Midbrain (tissue), 1 donor: ENCODE measurements at regions not wholly inside any gene's neighbourhood (a gene's known extent, or its start where the extent isn't known, plus 50 kb on each side); places are given as distances from the start of the nearest gene placed in this dataset.
A peak's percentile ranks its signal among the peaks of the same experiment; 100 is the strongest.

Source experiments
- DNase-seq: peaks from one replicate; lab custom pipeline; 2025; lab: John Stamatoyannopoulos, UW

DNA sequence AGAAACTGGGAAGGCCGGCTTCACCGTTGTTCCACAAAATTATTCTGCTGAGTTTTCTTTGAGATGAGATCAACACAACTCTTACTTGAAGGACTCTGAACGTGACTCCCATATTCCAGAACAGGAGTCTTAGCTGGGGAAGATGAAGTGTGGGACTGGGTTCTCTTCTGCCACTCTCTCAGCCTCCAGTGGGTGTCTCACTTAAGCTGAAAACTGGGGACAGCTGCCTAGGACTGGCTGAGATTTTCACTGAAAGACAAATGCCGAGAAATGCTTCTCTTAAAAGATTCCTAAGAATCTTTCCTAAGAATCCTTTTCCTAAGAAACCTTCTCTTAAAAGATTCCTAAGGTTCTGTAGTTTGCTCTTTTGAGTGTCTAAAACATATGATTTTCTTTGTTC lies 156.6 kb upstream of the LHCGR start:
- no peak for DNase-seq

- no peak for DNase-seq
Measured at GRCh38 chr2:48910961-48911360, 155.4 kb upstream of the LHCGR start.

- DNase-seq: peak; percentile 10
Measured at GRCh38 chr2:48906633-48907032, 151.1 kb upstream of the LHCGR start.

GRCh38 chr2:48905696-48906095 lies 150.2 kb upstream of the LHCGR start:
- no peak for DNase-seq

DNA sequence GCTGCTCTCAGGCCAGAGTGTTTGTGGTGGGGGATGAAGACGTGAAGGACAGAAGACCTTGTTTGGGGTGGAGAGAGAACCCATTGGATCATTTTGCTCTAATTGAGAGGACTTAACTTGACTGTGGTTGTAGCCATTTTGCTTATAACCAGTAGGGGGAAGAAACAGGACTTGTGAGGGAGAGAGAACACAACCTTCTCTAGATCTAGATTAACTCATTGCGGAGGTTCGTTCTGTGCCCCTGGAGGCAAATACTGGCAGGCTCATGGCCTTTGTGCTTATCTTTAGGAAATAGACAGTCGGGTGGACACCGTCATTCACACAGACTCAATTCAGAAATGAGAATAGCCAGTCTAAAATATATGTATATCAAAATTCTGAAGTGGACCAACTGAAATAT lies 147.0 kb upstream of the LHCGR start:
- DNase-seq: no peak

- DNase-seq: no peak
Measured at GRCh38 chr2:48901416-48901815, 145.9 kb upstream of the LHCGR start.

DNA sequence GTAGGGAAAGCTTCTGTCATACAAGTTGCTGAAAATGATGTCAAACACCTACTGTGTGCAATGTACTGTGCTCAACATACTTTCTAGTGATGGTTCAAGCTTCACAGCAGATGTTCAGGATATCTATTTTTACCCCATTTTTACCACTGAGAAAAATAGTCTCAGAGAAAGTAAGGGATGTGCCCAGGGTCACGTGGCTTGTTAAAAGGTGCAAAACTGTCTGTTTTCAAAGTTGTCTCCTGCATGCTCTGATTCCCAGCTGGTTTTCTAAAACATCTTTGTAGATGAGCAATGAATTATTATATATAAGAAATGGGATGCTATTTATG lies 145.5 kb upstream of the LHCGR start:
- DNase-seq: no peak

DNA sequence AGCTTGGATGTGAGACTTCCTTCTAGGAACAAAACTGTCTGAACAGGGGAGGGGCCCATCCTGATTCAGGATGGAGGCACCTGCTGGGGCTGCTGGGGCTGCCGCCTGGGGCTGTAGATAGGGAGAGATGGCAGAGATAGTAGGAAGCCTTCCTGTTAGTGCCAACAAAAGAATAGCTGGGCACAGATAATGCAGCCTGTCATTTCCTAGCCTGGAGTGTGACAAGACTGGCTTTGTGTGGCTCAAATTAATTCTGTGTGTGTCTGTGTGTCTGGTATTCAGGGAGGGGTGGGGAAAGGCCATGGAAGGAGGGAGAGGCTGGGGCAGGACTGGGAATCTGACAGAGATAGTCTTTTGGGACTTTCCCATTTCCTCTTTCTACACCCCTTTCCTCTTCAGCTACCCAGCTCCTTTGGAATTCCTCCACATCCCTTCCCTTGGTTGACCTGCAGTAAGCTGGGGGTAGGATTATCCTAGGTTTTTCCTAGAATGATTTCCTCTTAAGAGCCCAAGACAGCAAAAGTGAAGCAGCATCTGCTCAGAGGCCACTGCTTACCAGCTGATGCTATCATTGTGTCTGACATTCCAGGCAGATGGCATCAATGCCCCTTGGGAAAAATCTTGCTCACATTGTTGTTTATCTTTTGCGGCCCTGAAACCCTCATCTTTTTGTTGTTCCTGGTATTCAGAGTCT lies 144.9 kb upstream of the LHCGR start:
- peak; percentile 68 for DNase-seq

GRCh38 chr2:48896870-48897269 lies 141.3 kb upstream of the LHCGR start:
- no peak for DNase-seq

- no peak for DNase-seq
Measured at GRCh38 chr2:48890454-48891131, 135.1 kb upstream of the LHCGR start.

GRCh38 chr2:48888066-48888465 lies 132.5 kb upstream of the LHCGR start:
- no peak for DNase-seq

- DNase-seq: no peak
Measured at GRCh38 chr2:48886919-48887318, 131.4 kb upstream of the LHCGR start.

GRCh38 chr2:48885841-48886240 lies 130.3 kb upstream of the LHCGR start:
- no peak for DNase-seq

DNA sequence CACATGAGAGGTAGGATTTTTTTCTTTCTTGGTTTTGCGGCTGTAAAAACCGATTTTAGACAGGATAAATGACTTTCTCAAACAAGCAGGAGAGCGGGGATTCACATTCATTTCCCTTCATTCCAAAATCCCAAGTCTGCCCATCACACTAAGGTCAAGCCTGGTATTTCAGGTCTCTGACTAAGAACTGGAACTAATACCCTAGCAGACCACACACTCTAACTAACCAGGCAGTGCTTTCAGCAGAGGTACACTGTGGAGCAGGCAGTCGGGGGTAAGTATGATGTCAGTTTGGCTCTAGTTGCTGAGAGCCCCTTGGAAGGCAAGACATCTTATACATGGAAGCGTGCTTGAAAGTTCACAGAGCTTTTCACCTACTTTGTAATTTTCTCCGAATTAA lies 128.1 kb upstream of the LHCGR start:
- DNase-seq: no peak

- DNase-seq: no peak
Measured at GRCh38 chr2:48874282-48874681, 118.8 kb upstream of the LHCGR start.

DNA sequence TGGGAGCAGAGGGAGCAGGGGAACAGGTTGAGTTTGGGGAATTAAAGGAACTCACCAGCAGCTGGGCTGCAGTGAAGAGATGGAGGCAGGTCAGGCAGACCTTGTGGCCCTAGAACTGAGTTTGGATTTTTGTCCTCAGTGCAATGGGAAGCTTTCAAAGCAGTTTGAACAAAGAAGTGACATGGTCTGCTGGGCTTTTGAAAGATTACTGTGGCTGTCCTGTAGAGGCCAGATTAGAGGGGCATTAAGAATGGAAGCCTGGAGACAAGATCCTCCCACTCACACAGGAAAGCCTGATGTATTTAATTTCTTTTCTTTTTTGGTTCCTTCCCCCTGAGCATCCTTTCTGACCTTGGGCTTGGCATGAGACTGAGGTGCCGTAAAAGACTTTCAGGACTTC lies 118.1 kb upstream of the LHCGR start:
- no peak for DNase-seq

- DNase-seq: no peak
Measured at GRCh38 chr2:48870942-48871341, 115.4 kb upstream of the LHCGR start.

- DNase-seq: no peak
Measured at GRCh38 chr2:48870503-48870902, 115.0 kb upstream of the LHCGR start.

DNA sequence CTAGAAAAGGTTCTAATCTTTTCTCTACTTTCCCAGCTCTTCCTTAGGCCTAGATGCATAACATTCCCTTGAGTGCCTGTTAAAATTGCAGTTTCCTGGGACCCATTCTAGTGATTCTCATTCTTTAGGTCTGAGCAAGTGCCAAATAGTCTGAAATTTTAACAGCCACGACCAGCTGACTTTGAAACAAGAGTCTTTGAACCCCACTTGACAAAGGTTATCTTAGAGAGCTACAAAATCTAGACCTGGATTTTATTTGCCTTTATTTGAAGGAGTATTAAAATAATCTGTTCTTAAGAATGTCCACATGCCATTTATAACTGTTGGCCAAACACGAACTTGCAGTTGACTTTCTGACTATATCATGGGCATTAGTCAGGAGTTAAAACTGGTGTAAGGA lies 110.2 kb upstream of the LHCGR start:
- DNase-seq: no peak

GRCh38 chr2:48860380-48860779 lies 104.9 kb upstream of the LHCGR start:
- no peak for DNase-seq

DNA sequence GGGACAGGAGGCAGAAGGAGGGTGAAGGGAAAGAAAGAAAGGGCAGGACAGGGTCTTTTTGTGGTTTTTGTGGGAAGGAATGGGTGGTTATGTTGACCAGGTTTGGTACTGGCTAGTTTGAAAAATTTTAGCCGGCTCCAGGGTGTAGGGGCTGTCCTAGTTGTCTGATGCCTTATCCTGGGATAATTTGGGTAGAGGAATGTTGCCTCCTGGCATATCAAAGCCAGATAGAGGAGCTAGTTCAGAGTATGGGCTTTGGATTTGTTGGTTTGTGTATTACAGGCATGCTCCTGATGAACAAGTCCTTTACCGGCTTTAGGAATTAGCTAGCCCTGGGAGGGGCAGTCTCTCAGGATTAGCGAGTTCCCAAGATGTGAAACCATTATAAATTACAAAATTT lies 101.1 kb upstream of the LHCGR start:
- no peak for DNase-seq

DNA sequence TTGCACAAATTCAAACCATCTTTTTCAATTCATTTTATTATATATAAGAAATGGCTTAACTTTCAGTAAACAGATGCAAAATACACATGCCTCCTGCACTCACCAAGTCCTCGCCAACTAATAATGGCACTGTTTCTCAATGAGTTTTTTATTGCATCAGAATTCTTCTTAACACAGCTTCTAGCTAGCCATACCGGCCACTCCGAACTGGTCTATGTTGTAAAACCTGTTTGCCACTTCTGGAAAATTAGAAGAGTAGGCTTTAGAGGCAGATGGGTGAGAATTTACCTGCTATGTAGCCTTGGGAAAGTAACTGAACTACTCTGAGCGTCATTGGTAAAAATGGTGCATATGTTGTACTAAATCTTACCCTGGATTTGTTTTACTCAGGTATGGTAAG lies 100.6 kb upstream of the LHCGR start:
- DNase-seq: no peak

DNA sequence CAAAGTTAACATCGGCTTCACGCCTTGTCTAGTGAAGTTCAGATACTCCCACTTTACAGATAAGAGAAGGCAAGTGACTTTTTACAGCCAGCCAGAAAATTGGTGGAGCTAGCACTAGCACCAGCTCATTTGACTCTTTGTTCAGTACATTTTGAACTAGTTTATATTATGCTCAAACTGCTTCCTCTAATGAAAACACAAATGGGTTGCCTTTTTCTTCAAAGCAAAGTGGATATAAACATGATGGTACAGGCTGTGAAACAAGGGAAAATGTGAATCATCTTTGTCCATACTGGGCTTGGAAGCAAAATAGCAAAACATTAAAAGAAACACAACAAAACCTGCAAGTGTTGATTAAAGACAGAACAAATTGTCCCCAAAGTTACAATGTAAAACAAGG lies 99.6 kb upstream of the LHCGR start:
- DNase-seq: no peak

DNA sequence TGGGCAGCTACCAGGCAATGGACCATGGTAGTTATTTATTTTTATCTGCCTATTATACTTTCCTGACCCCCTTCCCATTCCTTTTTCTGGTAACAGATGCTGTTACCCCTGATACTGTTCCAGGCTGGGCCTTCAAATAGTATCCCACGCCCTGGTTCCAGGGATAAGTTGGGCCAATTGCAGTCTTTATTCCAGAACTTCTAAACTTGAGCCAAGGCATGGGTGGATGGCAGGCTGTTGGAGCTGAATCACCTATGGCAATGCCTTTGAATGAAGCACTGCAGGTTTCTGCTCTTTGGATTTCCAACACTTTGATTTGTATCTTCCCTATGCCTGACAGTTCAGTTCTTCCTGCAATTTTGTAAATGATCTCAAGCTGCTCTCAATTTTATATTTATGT lies 99.2 kb upstream of the LHCGR start:
- no peak for DNase-seq
